Activated CD4-positive, alpha-beta T cell treated with anti-CD3 and anti-CD28 coated beads for 48 hours (primary cell): ENCODE measurements at regions not wholly inside any gene's neighbourhood (a gene's known extent, or its start where the extent isn't known, plus 50 kb on each side); places are given as distances from the start of the nearest gene placed in this dataset.

ENCODE experiments used
- DNase-seq: peaks from one replicate; pipeline ENCODE4 v3.0.0-alpha.2; 2020

- peak; percentile 76 for DNase-seq
Measured at GRCh38 chr16:51762081-51762996, 611.3 kb upstream of the SALL1 start.

- no peak for DNase-seq
Measured at GRCh38 chr16:51761001-51761400, 609.9 kb upstream of the SALL1 start.

- no peak for DNase-seq
Measured at GRCh38 chr16:51759999-51760398, 608.9 kb upstream of the SALL1 start.

- no peak for DNase-seq
Measured at GRCh38 chr16:51759329-51759728, 608.3 kb upstream of the SALL1 start.

- DNase-seq = no peak
Measured at GRCh38 chr16:51757921-51758479, 606.9 kb upstream of the SALL1 start.

GRCh38 chr16:51757505-51757904 is 606.4 kb upstream of the SALL1 start:
- no peak for DNase-seq

GRCh38 chr16:51757124-51757470 is 606.0 kb upstream of the SALL1 start:
- no peak for DNase-seq

- DNase-seq = no peak
Measured at GRCh38 chr16:51756447-51757123, 605.5 kb upstream of the SALL1 start.

GRCh38 chr16:51755577-51756355 is 604.7 kb upstream of the SALL1 start:
- no peak for DNase-seq

- DNase-seq = no peak
Measured at GRCh38 chr16:51755039-51755501, 604.0 kb upstream of the SALL1 start.

- DNase-seq = no peak
Measured at GRCh38 chr16:51753467-51754127, 602.5 kb upstream of the SALL1 start.

- no peak for DNase-seq
Measured at GRCh38 chr16:51752438-51752995, 601.4 kb upstream of the SALL1 start.

- DNase-seq = no peak
Measured at GRCh38 chr16:51747329-51747728, 596.3 kb upstream of the SALL1 start.

GRCh38 chr16:51734220-51734619 is 583.1 kb upstream of the SALL1 start:
- no peak for DNase-seq

- DNase-seq = no peak
Measured at GRCh38 chr16:51733181-51733580, 582.1 kb upstream of the SALL1 start.

GRCh38 chr16:51731160-51731559 is 580.1 kb upstream of the SALL1 start:
- no peak for DNase-seq

- DNase-seq = no peak
Measured at GRCh38 chr16:51723036-51723724, 572.1 kb upstream of the SALL1 start.

- DNase-seq = no peak
Measured at GRCh38 chr16:51722467-51722866, 571.4 kb upstream of the SALL1 start.

- no peak for DNase-seq
Measured at GRCh38 chr16:51719376-51719775, 568.3 kb upstream of the SALL1 start.

- DNase-seq = no peak
Measured at GRCh38 chr16:51716195-51716594, 565.1 kb upstream of the SALL1 start.

GRCh38 chr16:51713502-51713901 is 562.4 kb upstream of the SALL1 start:
- no peak for DNase-seq
